AG08396 (cell line): ENCODE measurements at regions not wholly inside any gene's neighbourhood (a gene's known extent, or its start where the extent isn't known, plus 50 kb on each side); places are given as distances from the start of the nearest gene placed in this dataset.
"Not testable (repeated sequence)": the region's sequence is repeated elsewhere in the genome, so short reads cannot be mapped to it uniquely, and the experiment has no call there.

ENCODE experiments used
- DNase-seq: peaks from one replicate; pipeline ENCODE4 v3.0.0; 2012; ENCODE audit warnings: low spot score, mixed read lengths

DNA sequence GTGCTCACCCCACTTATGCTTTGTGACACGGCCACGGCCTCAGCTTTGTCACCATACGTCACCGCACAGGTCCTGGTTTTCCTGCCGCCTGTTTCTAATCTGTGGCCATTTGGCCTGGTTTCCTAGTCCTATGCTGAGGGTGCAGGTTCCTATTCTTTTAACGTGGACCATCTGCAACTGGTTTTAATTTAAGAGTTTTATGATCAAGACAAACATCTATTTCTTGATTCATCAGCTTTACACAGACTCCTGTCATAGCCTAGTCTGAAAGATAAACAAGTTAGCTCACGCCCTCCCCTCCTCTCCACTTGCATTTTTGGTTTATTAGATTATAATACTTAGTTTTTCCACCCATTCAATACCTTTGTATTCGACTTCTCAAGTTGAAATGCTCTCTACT, 97.5 kb upstream of the RPS6KA2 start:
- no peak for DNase-seq

DNA sequence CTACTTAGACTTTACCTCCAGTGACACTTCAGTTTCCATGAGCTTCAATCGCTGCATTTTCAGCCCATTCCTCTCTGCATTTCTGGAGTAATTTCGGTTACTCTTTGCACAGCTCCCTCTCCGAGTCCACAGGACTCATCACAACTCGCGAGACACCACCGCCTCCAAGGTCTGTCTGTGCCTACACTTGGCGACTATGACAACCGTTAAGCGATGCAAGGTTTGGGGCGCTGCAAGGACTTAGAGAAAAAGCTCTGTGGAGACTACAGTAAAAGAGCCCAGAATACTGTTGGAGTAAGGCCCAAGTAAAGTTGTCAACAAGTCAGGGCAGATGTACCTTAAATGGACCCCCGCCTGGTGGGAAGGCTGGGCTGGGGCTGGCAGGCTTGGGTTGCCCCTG, 95.7 kb upstream of the RPS6KA2 start:
- no peak for DNase-seq

DNA sequence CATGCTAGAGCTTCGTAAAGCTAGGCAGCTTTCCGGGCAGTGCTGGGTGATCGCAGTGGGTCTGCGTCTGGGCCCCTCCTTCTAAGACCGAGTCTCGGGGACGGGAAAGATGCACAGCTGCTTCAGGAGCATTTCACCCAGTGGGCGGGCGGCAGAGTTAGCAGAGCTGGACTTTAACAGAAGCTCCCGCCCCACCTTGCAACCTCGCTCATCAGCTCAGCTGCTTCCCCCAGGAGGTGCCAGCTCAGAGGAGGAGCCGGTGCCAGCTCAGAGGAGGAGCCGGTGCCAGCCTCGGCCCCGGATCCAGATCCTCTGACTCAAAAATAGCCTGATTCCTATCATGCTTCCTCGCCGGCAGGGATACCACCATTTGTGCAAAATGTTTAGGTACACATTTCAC, 94.5 kb upstream of the RPS6KA2 start:
- no peak for DNase-seq

DNA sequence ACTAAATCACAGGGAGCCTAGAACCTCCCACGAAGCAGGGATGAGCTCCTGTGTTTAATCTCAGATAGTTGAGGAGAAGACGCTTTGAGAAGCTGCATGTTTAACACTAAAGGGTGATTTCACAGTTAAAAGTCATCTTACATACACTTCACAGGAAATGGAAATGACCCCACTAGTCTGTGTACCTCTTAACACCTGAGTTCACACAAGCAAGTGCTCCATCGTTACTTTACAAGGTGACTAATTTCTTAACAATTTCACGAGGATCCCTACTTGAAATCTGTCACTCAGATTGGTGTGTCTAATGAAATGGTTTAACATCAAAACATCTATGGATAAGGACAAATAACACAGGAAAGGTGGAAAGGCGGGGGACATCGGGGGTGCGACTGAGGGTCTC, 93.8 kb upstream of the RPS6KA2 start:
- no peak for DNase-seq

DNA sequence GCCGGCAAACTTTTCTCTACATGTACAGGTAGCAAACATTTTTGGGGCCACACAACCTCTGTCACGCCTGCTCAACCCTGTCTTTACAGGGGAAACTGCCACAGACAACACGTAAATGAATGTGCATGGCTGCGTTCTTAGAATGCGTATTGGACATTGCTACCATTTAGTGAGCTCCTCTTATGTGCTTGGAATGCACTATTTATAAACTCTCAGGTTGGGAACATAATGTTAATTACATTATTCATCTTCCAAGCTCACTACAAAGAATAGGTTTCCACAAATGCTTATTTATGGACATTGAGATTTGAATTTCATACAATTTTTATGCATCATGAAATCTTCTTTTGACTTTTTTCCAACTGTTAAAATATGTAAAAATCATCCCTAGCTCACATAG, 92.0 kb upstream of the RPS6KA2 start:
- no peak for DNase-seq

DNA sequence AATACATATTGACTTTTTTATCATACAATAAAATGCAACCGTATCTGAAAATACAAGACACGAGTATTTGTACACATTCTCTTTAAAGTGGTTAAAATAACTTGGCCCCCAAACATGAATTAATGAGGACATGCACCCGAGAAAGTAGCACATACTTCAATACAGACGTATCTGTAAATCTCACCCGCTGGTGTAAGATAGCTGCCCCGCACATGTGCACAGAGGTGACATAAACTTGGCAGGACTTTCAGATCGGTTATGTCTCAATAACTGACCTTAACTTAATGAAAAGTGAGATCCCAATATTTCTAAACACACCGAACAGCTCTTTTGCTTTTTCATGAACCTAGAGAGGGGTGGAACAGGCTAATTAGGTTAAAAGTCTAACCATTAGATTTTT, 91.5 kb upstream of the RPS6KA2 start:
- DNase-seq: no peak

DNA sequence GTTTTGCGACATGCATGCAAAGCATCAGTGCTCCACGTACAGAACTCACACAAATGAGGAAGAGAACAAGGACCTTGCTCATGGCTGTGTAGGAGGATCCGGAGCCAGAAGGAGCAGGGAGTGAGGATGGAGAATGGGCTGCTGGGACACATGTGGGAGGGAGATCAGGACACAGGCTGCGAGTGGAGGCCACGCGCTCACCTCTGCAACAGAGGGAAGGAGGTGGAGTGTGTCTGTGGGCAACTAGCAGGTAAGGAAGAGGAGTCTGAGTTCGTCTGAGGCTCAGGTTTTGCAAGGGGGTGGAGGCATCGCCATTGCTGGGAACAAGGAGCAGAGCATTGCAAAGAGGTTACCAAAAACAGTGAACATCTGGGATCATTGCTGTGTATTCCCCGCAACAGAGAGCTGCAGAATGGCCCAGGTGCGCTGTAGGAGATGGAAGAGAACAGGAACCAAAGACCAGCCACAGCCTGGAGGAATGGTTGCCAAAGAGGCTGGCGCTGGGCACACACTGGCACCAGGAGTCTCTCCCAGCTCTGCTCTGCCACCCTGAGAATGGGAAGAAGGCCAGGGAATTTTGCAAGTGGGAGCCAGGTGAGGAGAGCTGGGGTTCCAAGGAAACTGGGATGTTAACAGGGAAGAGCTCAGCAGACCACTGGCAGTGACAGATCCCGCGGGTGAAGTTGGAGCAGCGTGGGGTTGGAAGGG, 90.0 kb upstream of the RPS6KA2 start:
- DNase-seq: no peak

DNA sequence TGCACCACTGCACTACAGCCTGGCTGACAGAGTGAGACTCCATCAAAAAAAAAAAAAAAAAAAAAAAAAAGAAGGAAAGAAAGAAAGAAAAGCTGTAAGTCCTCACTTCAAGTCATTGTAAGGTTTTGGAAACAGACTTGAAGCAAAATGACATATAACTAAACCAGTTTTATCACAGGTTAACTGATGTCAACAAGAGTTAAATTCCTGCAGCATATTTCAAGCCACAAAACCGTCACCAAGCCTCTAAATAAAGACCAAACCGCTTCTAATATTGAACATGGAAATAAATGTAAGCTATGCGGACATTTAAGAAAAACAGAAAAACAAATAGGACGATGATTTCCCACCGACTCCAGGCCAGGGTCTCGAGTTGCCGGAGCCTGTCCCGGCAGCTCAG, 88.9 kb upstream of the RPS6KA2 start:
- no peak for DNase-seq

DNA sequence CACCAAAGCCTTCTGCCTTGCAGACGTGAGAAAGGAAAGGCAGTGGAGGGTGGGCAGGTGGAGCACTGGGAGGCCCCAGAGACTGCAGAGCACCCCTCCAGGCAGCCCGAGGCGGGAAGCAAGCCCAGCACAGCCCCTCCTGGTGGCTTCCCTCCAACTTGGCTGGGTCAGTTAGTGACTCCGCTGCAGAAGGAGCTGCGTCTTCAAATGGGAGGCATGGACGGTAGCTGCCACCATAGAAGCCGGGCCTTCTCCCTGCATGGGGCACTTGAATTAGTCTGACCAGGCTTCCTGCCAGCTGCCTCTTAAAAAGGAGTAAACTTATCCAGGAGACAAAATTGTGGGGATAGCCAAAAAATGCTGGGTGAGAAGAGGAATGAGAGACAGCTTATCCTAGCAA, 88.0 kb upstream of the RPS6KA2 start:
- DNase-seq: no peak

DNA sequence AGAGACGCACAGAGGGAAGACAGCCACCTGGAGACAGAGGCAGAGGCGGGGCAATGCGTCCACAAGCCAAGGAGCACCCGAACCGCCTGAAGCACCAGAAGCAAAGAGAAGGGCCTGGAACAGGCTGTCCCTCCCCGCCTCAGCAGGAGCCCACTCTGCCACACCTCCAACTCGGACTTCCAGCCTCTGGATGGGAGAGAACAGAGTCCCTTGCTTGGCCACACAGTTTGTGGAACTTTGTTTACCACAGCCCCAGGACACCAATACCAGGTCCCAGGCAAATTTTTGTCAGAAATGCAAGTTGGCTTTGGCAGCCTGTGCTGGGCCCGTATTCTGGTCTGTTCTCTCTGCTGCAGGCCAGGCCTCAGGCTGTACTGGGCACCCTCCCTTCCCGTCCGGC, 87.5 kb upstream of the RPS6KA2 start:
- DNase-seq: no peak

DNA sequence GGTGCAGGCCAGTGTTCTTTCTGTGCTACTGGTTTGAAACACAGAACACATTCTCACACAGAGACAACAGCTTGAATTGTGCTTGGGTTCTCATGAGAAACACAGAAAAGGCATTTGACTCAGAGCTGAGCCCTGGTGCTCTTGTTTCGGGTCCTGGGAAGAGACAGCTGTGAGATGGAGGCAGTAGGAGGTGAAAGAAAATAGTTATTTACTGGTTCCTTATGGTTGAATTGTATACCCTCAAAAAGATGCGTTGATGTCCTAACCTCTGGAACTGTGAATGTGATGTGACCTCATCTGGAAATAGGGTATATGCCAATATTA, 87.1 kb upstream of the RPS6KA2 start:
- no peak for DNase-seq

DNA sequence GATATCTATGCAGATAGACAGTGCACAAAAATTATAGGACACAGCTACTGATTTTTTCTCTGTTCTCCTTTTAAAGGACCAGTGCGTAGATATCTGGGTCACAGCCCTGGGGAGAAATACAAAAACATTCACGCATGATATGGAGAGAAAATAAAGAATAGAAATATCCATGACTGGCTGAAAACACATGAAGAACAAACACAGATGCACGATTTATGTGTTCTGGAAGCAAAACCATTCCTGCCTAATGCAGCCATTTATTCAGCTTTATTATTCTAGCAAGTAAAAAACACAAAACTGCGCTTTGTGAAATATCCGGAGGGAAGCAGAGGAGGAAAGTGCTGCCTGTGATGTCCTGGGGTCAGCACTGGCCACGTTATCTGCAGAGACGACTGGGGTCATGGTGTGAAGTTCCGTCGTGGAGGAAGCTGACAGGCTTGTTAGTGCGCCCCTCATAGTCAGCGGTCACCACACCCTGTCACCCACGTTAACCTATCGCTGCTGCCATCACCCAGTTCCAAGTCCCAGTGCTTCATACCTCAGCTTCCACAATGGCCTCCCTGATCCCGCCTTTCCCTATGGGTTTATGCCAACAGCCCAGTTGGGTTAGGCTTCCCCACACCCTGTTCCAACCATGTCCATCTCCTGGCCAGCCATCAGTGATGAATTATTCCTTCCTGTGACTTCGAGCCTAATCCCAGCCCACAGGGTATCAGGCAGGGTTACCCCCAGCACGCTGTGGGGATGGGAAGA, 86.6 kb upstream of the RPS6KA2 start:
- DNase-seq: no peak

DNA sequence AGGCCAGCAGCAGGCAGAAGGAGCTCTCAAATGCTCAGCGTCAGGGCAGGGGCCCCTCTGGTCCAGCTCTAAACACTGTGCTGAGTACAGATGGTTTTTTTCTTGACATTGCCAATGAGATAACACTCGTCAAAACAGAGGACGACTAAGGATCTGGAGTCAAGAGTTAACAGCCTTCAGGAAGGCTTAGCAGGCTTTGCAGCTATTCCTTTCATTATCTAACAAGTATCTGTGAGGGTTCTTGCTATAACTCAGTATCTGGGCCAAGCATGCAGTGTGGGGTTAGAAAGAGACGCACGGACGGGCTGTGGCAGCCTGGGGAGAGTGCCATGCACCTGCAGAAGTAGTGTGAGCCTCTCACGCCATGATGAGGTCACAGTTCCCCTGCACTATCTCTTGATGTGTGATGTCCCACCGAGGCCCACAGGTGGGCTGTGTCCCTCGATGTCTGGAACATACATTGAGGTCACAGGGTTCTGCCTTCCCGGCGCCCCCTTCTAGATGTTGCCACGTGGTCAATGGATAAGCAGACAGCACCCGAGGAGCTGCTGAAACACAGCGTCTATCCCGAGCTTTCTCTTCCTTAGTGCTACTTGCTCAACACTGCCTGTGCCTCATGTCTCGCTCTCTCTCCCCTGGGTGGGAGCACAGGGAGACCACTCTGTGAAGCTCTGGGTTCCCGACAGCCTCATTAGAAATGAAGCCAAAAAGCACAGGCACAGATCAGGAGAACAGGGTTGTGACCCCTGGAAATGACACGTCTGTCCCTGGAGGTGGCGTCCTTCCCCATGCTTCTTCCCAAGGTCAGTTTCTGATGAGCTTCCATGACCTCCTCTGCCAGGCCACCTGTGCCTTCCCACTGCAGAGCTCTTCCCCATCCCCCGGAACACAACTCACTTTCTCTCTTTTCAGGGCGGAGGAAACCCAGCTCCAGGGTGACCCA, 85.5 kb upstream of the RPS6KA2 start:
- DNase-seq: no peak

DNA sequence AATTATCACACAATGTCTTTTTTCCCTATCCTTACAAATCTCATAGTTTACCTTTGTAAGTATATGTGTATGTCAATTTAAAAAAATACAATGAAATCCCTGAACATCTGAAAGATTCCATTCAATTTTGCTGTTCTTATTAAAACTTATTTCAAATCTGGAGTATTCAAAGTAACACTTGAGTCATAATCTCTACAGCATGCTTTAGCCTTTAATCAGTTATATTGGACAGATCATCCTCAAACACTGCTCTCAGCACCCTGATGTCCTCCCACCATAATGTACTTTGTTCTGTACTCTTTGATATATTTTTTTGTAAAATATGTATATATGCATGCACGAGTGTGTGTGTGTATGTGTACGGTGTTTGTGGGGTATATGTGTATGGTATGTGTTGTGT, 83.0 kb upstream of the RPS6KA2 start:
- no peak for DNase-seq

DNA sequence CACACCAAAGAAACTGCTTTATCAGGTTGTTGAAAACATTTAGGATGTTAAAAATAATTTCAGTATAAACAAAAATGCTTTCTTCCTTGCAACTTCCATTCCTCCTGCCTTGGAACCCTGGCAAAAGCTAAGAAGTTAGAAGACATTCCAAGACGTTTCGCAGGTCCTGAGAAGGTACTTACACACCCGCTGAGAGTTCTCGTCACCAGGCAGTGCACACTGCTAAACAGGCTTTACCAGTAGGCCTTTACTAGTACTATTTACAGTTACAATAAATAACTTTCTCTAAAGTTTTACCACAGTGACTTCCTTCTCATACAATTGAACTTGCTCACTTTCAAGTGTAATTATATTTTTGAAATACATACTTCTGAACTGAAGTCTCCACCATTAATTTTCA, 81.4 kb upstream of the RPS6KA2 start:
- no peak for DNase-seq

DNA sequence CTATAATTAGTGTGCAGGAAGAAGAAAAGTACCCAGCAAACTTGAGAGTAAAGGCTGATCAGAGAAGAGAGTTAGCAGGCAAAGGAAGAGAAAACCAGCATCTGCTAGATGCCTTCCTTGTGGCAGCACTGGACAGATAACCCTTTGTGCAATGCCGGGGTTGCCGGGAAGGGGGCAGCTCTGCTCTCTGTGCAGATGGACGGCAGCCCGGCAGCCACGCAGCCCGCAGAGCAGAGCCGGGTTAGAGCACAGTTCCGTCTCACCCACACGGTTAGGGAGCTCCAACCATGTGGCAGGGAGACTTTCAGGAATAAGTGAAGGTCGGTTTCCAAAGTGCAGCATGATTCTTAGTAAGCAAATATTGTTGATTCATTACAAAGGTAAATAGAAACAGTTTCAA, 80.0 kb upstream of the RPS6KA2 start:
- no peak for DNase-seq

DNA sequence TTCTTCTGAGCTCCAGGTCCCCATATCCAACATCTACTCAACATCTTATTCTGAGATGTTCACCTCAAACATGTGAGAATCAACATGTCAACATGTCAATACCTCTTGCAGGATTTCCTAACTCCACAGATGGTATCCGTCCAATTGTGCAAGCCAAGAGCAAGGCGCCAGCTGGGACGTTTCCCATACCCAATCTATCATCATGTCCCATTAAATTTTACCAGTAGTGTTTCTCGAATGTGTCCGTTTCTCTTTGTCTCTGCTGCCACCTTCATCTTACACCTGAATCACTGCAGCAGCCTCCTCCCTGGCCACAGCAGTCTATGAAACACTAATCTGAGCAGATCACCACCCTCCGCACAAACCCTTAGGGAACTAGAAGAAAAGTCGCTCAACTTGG, 78.0 kb upstream of the RPS6KA2 start:
- DNase-seq: no peak

DNA sequence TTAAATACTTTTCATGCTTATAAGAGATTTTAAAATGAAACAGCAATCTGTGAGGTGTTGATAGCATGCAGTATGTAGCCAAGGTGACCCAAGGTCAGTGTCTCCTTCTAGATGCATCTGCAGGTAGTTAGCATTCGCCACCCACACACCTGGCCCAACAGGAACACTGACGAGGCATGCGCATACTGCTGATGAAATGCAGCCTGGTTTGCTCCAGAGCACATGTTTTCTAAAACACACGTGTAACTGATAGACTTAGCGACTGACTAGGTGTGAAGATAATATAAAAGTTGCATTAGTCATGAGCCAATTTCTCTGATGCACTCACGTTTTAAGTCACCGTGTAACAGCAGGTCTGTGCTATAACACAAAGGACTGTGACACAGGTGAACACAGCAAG, 77.1 kb upstream of the RPS6KA2 start:
- no peak for DNase-seq

DNA sequence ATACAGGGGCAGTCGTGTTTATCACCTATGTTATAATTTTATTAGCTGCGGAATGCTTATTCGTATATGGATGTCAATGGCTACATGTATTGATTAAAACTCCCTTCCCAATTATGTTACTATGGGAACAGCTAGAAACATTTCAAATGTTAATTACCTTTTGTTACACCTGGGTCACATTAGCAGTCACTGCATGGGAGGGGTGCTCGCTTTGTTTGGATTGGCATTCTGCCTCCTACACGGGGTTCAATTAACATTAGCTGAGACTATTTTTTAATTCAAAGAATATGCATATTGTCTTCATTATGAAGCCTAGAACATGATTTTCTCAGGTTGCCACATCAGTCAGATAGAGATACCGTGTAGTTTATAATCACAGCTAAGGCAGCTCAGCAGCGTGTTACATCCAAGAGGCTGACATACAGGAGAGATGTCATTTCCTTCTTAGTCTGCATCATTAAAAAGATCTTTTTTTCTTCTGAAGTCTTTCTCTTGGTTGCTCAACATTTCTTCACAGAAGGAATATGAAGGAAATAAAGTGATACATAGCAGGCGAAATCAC, 76.2 kb upstream of the RPS6KA2 start:
- no peak for DNase-seq

DNA sequence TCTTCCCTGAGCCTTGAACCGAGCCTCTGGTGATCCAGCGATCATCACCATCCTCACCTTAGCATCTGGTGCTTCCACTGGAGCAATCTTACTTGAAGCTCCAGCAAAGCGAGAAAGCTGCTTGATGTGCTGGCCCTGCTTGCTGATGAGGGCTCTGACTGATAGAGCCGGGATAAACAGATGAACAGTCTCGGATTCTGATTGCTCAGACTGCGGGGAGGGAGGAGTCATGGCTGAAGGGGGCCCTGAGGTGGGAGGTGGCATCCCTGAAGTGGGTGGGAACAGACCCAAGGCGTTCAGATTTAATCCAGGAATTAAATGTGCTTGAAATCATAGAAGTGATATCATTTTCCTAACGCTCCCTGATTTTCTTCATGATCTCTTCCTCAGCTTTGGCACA, 74.4 kb upstream of the RPS6KA2 start:
- DNase-seq: not testable (repeated sequence)

DNA sequence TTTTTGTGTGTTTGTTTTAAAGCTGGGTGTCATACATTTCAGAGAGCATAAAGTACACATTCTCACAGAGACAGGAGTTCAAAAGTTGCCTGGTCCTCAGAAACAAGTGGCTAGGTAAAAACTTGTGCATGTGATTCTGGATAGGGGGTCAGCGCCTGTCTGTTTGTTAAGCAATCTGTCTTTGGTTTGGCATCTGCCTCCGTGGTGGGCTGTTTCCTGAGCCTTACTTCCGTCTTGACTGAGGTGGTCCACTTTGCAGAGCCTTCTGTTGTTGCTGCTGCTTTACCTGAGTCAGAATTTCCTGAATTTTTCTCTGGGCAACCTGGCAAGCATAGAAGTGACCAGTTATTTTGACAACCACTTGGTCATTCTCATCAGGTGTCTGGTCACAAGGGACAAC, 73.8 kb upstream of the RPS6KA2 start:
- DNase-seq: not testable (repeated sequence)

DNA sequence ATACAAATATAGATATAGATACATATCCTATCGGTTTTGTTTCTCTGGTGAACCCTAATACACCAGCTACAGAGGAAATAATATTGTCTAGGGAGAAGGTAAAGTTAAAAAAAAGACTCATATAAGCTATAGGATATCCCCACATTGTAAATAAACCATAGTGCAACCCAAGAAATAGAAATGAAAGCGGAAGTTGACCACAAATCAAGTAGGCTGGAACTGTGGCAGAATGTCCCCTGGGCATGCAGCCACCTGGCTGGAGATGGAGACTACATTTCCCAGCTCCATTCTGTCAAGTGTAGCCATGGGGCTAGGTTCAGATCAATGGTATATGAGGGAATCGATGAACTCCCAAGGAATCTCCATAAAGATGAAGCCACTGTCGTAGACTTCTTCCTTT, 70.1 kb upstream of the RPS6KA2 start:
- no peak for DNase-seq

DNA sequence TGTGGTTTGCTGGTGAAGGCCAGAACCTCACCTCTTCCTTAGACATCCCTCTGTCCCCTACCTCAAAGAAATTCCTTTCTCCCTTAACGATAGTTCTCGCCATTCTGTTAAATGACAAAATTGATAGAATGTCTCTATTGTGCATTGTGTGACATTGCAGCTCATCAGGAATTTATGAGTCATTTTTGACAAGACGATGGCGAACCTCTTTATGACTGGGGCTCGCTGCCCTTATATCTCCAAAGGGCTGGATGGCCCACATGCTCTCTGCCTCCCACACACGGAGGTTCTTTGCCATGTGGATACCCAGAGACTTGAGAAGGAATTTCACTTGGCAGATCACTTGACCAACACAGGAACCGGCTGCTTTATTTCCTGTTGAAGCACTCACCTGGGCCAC, 66.8 kb upstream of the RPS6KA2 start:
- no peak for DNase-seq
